ENCODE measurements at regions not wholly inside any gene's neighbourhood (a gene's known extent, or its start where the extent isn't known, plus 50 kb on each side); places are given as distances from the start of the nearest gene placed in this dataset.

- H3K4me3 ChIP-seq, result no peak overlapping the region
- TF ChIP-seq RCOR1 (conservative IDR thresholded peaks at IDR 0.05; ENCODE audit: low read depth, low read length) (no peak), RAD51 (IDR thresholded peaks at IDR 0.05) (no peak), LARP7 (IDR thresholded peaks at IDR 0.05) (no peak), SMC3 (IDR thresholded peaks at IDR 0.05; ENCODE audit: borderline replicate concordance, low read length) (no peak), CHD4 (IDR thresholded peaks at IDR 0.05) (no peak), EP300 (IDR thresholded peaks at IDR 0.05; ENCODE audit: borderline replicate concordance in 1 of 2, control insufficient read depth in 1 of 2, low read depth in 2 of 2, low read length in 2 of 2) (no peak), STAT3 (IDR thresholded peaks at IDR 0.05; ENCODE audit: low read depth, low read length) (no peak), RFX5 (IDR thresholded peaks at IDR 0.05; ENCODE audit: low read depth, low read length) (no peak), RB1 (IDR thresholded peaks at IDR 0.05; ENCODE audit: borderline replicate concordance) (no peak), KLF5 (IDR thresholded peaks at IDR 0.05; ENCODE audit: partially characterized antibody) (no peak), MYC (IDR thresholded peaks at IDR 0.05; ENCODE audit: insufficient read depth, insufficient read length, insufficient replicate concordance, low read length, severe bottlenecking) (no peak), MTA3 (IDR thresholded peaks at IDR 0.05; ENCODE audit: borderline replicate concordance, low read length) (no peak), WRNIP1 (IDR thresholded peaks at IDR 0.05; ENCODE audit: borderline replicate concordance, low read depth, low read length) (no peak), MEF2B (IDR thresholded peaks at IDR 0.05; ENCODE audit: partially characterized antibody, poor library complexity, severe bottlenecking) (no peak), JUND (IDR thresholded peaks at IDR 0.05; ENCODE audit: low read depth, low read length) (no peak), NRF1 (conservative IDR thresholded peaks at IDR 0.05; ENCODE audit: low read depth, low read length) (no peak)
- TF ChIP-seq, protein P1, sequence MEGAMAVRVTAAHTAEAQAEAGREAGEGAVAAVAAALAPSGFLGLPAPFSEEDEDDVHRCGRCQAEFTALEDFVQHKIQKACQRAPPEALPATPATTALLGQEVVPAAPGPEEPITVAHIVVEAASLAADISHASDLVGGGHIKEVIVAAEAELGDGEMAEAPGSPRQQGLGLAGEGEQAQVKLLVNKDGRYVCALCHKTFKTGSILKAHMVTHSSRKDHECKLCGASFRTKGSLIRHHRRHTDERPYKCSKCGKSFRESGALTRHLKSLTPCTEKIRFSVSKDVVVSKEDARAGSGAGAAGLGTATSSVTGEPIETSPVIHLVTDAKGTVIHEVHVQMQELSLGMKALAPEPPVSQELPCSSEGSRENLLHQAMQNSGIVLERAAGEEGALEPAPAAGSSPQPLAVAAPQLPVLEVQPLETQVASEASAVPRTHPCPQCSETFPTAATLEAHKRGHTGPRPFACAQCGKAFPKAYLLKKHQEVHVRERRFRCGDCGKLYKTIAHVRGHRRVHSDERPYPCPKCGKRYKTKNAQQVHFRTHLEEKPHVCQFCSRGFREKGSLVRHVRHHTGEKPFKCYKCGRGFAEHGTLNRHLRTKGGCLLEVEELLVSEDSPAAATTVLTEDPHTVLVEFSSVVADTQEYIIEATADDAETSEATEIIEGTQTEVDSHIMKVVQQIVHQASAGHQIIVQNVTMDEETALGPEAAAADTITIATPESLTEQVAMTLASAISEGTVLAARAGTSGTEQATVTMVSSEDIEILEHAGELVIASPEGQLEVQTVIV (IDR thresholded peaks at IDR 0.05; ENCODE audit: borderline replicate concordance, partially characterized antibody), result no peak
- TF ChIP-seq, protein P2, sequence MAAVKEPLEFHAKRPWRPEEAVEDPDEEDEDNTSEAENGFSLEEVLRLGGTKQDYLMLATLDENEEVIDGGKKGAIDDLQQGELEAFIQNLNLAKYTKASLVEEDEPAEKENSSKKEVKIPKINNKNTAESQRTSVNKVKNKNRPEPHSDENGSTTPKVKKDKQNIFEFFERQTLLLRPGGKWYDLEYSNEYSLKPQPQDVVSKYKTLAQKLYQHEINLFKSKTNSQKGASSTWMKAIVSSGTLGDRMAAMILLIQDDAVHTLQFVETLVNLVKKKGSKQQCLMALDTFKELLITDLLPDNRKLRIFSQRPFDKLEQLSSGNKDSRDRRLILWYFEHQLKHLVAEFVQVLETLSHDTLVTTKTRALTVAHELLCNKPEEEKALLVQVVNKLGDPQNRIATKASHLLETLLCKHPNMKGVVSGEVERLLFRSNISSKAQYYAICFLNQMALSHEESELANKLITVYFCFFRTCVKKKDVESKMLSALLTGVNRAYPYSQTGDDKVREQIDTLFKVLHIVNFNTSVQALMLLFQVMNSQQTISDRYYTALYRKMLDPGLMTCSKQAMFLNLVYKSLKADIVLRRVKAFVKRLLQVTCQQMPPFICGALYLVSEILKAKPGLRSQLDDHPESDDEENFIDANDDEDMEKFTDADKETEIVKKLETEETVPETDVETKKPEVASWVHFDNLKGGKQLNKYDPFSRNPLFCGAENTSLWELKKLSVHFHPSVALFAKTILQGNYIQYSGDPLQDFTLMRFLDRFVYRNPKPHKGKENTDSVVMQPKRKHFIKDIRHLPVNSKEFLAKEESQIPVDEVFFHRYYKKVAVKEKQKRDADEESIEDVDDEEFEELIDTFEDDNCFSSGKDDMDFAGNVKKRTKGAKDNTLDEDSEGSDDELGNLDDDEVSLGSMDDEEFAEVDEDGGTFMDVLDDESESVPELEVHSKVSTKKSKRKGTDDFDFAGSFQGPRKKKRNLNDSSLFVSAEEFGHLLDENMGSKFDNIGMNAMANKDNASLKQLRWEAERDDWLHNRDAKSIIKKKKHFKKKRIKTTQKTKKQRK (IDR thresholded peaks at IDR 0.05; ENCODE audit: low read depth, low read length), result no peak
- ChIA-PET SMC1A (ENCODE audit: uncharacterized antibody, unreplicated experiment) (no interaction called here), CTCF (no interaction called here), POLR2A (no interaction called here), RAD21 (ENCODE audit: unreplicated experiment) (no interaction called here)
- FAIRE-seq (no peak), ATAC-seq (no peak), DNase-seq (ENCODE audit: low read depth, low spot score) (no peak)
- in situ Hi-C loops (cut with MboI) (no loop called here), intact Hi-C loops (cut with micrococcal nuclease; ENCODE audit: unreplicated experiment) (no loop called here)
- H3K36me3 ChIP-seq (ENCODE audit: control insufficient read depth in 2 of 2, insufficient read depth in 2 of 2, low read length in 1 of 2), result no peaks in the 10 kb centered on the region
- BruUV-seq (replicated peaks), result no TSS peak
- no peaks in the 10 kb centered on the region for H4K20me1 ChIP-seq (ENCODE audit: control insufficient read depth, insufficient read depth)
- no peaks in the 10 kb centered on the region for H3K79me2 ChIP-seq (ENCODE audit: control insufficient read depth, insufficient read depth, low read length)
- no peak overlapping the region for H2AFZ ChIP-seq (ENCODE audit: control insufficient read depth, low read depth, low read length)
- no peaks in the 10 kb centered on the region for H3K4me1 ChIP-seq (ENCODE audit: control insufficient read depth, insufficient read depth, low read length)
- no peaks in the 10 kb centered on the region for H3K9me3 ChIP-seq (replicated peaks; ENCODE audit: control insufficient read depth, insufficient read depth, low read length)
- no peak overlapping the region for H3K4me2 ChIP-seq (ENCODE audit: control insufficient read depth, insufficient read depth)
- 0% methylated on average over 1 of the region's 1 CpG for WGBS (ENCODE audit: insufficient coverage, insufficient replicate concordance, low lambda C conversion rate, missing lambda C conversion rate)
- no peak overlapping the region for H3K9ac ChIP-seq (ENCODE audit: control insufficient read depth, insufficient read depth, low read length)
- H3K27ac ChIP-seq (ENCODE audit: control insufficient read depth, insufficient read depth), result no peak overlapping the region
- no peaks in the 10 kb centered on the region for H3K27me3 ChIP-seq (replicated peaks in 1 of 2; ENCODE audit: control insufficient read depth in 2 of 2, insufficient read depth in 2 of 2, low read length in 1 of 2)
These were observed 401.7 kb upstream of the CELF4 start for GRCh38 chr18:37967261-37967660.

Data from GM12878 (cell line).